Stimulated activated CD4-positive, alpha-beta T cell treated with anti-CD3 and anti-CD28 coated beads, Interleukin-2, amount 100 ng/mL, for 48 hours (primary cell): ENCODE measurements at regions not wholly inside any gene's neighbourhood (a gene's known extent, or its start where the extent isn't known, plus 50 kb on each side); places are given as distances from the start of the nearest gene placed in this dataset.

Experiments
- DNase-seq, 2 donors: peaks; one replicate each; pipeline ENCODE4 v3.0.0-alpha.2; 2020

- DNase-seq: no peak
These were observed 885.0 kb upstream of the MDGA2 start for GRCh38 chr14:48560421-48560820.

GRCh38 chr14:48553443-48553842, 878.0 kb upstream of the MDGA2 start:
- no peak for DNase-seq

GRCh38 chr14:48546996-48547395, 871.6 kb upstream of the MDGA2 start:
- DNase-seq: no peak

DNA sequence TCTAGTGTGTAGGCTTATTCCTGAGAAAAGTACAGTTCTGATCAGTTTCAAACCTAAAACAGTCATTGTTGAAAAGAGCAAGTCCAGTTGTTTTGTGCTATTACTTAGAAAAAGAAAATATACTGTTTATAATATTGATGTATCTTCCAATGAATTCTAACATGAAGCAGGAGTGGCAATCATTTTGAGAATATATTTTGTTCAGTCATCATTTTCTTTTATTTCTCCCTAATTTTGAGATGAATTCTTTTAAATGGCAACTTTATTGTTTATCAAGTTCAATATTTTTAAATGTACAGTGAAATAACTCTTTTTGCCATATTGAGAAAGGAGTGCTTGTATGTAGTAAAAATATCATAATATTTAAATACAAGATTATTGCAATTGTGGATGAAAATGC, 862.2 kb upstream of the MDGA2 start:
- DNase-seq: no peak

DNA sequence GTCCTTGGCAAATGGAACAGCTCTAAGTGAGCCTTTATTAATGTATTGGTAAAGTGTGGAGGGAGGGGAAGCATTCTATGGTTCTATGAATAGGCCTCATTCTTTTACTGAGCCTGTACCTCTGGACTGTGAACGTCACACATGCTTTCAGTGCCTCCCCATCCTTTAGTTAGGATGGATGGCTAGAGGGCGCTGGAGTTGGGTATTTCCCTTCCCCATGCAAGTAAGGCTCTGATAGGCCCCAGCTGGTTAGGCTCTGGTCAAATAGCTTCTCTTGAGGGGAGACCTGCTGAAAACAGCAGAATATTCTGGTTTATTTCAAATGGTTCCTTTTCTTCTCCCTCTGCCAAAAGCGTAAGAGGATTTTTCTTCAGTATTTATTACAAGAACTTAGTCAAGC, 860.9 kb upstream of the MDGA2 start:
- no peak for DNase-seq

DNA sequence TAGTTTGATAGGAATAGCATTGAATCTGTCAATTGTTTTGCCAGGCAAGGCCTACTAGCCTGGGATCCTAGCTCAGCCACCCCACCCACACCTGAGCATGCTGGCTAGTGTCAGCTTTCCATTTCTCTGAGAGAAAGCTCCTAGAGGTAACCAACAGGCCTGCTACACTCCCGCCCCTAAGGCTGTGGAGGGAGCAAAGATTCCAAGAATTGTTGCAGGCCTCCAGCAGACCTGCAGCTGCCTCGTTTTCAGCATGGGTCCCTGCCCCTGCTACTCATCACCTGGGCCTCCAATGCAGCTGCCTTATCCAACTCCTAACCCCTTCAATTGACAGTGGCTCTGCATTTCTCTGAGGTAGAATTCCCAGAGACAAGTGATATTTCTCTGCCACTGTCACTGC, 852.4 kb upstream of the MDGA2 start:
- no peak for DNase-seq

- no peak for DNase-seq
These were observed 850.9 kb upstream of the MDGA2 start for GRCh38 chr14:48526307-48526706.

- DNase-seq: no peak
These were observed 829.5 kb upstream of the MDGA2 start for GRCh38 chr14:48504921-48505320.

- no peak for DNase-seq
These were observed 815.4 kb upstream of the MDGA2 start for GRCh38 chr14:48490756-48491155.

DNA sequence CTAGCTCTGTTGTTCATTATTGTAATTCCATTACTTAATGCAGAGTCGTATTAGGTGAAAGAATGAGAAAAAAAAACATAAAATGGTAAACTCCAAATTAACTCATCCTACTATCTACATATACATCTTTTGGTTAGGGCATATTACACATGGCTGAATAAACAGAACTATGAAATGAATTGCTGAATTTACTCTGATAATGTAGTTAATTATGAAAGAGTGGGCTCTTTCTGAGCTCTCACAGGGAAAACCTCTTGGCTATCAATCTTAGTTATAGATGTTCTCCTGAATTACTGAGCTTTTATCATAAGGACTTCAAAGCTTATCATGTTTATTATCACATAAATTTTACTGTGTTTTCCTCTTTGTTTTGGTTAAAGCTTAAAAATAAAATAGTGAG, 798.5 kb upstream of the MDGA2 start:
- DNase-seq: no peak

DNA sequence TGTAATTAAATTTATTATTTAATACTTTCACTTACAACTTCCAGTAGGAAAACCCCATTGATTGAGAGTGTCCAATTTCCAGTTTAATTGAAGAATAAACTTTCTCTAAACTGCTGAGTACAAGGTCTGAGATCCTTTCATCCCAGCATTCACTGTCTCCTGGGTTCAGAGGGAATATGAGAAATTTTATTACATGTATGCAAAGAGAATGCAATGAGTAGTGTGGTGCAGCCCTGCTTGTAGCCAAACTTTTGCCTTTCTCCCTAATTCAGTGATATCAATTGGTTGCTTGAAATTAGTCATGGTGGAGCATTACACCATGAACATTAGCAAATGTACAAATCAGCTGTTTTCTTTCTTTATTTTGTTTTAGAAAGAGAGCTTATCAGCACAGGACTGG, 780.6 kb upstream of the MDGA2 start:
- DNase-seq: no peak

- no peak for DNase-seq
These were observed 779.5 kb upstream of the MDGA2 start for GRCh38 chr14:48454887-48455286.

- DNase-seq: no peak
These were observed 777.1 kb upstream of the MDGA2 start for GRCh38 chr14:48452437-48452995.

DNA sequence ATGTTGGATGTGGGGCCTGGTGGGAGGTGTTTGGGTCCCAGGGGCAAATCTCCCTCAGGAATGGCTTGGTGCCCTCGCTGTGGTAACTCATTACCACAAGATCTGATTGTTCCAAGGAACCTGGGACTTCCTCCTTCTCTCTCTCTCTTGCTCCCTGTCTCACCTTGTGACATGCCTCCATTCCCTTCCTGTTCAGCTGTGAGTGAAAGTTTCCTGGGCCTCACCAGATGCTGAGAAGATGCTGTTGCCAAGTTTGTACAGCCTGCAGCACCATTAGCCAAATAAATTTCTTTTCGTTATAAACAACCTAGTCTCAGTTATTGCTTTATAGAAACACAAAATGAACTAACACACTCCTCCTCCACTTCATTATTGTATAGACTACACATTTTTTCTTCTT, 759.8 kb upstream of the MDGA2 start:
- no peak for DNase-seq

GRCh38 chr14:48430805-48431204, 755.4 kb upstream of the MDGA2 start:
- no peak for DNase-seq

DNA sequence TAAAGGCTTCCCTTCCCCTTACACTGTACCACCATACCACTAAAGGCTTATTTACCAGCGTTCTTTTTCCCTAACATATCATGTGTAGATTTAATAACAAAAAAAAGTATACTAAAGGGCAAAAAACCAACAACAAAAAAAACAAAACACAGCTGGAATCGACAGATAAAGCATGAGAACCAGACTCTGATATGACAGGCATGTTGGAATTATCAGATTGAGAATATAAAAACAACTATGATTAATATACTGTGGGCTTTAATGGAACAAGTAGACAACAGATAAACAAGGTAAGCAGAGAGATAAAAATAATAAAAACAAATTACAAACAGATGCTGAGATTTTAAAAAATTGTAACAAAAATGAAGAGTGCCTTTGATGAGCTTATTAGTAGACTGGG, 754.1 kb upstream of the MDGA2 start:
- no peak for DNase-seq

DNA sequence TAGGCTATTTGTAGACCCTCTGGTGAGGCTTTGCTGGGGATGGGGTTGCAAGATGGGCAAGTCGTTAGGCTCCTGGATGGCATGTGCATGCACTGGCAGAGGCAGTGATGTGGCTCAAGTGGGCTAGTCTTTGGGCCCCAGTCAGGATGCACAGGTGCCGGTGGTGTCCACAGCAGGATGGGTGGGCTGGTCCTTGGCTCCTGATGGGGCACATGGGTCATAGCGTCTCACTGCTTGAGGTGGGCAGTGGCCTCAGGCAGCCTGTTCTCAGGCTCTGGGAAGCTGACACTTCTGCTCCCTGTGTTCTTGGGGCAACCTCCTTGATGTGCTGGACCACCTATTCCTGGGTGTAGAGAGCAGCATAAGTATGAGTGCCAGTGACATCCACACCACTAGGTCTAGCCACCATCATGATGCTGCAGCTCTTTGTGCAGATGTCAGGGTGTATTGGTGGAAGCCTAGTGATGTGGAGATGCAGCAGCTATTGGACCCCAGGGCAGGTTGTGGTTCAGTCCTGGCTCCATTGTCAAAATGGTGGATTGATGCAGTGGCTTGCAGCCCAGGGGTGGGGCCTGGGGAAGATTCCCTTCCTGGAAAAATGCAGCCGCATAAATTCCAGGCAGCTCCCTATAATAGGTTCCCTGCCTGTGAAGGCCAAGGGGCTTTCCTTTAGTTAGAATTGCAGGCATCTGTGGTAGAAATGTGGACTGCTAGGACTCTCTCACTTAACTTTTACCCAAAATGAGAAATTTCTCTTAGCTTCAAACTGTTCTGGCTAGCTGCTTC, 742.5 kb upstream of the MDGA2 start:
- no peak for DNase-seq

DNA sequence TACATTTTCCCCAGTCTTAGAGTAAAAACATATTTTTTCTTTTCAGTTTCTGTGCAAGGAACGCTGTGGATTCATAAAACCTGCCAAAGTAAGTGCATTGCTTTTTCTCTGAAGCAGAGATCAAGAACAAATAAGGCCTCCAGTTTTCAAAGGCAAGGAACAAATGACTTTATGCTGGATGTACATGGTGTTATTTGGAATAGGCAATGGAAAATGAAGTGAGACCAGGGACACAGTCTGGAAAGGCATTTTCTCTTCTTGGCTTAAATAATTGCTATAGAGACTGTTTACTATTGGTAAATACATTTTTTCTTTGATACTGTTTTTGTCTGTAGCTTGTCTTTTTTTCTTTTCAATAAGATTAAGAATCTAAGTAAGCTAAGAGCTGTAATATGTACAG, 725.9 kb upstream of the MDGA2 start:
- no peak for DNase-seq

DNA sequence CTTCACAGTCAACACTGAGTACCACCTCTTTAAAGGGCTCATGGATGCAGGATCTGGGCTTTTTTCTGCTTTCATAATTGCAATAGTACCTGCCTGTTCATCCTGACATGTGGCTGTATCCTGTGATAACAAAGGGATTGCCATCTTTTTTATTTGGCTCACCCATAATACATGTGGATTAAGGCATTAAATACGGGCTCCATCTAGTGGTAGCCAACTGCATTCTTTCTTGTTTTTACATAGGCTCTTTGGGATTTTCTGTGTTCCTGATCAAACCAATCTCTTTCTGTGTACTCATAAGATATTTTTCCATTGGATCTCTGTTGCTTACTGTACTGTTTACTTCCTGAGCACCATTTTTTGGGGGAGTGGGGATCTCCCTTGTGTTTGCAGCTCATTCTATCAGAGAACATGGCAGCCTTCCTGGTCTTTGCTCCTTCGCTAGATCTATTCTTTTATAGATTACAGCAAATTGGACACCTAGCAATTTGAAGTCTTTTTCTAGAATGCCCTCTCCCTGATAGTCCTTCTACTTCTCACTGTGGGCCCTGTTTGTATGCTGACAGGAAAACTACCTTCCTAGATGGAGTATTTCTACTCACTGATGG, 723.4 kb upstream of the MDGA2 start:
- no peak for DNase-seq

DNA sequence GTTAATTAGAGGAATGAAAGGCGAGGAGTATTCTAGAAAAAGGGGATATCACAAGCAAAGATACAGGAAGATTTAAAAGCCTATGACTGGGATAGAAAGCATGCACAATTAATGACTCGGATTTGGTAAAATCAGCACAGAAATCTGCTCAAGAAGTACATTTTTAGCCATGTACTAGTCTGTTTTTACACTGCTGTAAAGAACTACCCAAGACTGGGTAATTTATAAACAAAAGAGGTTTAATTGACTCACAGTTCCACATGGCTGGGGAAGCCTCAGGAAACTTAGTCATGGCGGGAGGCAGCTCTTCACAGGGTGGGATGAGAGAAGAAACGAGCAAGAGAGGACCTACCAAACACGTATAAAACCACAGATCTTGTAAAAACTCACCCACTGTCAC, 716.3 kb upstream of the MDGA2 start:
- DNase-seq: no peak

DNA sequence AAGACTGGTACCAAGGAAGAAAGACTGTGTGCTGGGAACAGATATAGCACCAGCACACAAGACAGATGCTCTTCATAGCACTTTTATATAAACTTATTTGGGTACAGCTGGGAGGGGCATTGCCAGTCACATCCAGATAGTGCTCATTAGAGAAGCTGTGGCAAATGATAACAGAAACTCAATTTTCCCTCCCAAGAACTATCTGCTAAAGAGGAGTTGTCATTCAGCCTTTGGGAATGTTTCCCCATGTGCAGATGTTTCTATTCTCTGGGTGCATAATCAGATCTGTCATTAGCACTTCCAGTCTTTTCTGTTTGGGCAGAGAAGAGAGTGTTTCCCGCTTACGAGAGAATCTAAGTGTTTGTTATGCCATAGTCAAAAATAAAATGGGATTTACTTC, 714.9 kb upstream of the MDGA2 start:
- no peak for DNase-seq

- DNase-seq: no peak
These were observed 709.4 kb upstream of the MDGA2 start for GRCh38 chr14:48384821-48385220.

- DNase-seq: no peak
These were observed 707.6 kb upstream of the MDGA2 start for GRCh38 chr14:48382961-48383360.

DNA sequence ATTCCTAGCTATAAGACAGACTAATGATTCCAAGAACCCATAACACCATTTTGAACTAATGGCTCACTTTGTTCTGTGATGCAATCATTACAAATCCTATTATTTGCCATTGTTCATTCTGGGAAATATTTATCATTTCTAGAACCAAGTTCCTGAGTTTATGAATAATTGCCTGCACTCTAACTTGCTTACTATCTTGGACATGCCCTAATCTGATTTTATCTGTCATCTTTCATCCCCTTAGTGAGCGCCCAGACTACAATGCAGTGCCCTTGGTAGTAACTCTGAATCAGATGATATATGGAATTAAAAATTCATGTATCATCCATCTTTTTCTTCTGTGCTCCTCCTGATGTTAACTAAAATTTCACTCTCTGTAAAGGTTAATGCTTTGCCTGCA, 703.1 kb upstream of the MDGA2 start:
- DNase-seq: no peak

GRCh38 chr14:48373981-48374380, 698.6 kb upstream of the MDGA2 start:
- no peak for DNase-seq
